Gastrocnemius medialis (tissue), 4 donors: ENCODE measurements at regions not wholly inside any gene's neighbourhood (a gene's known extent, or its start where the extent isn't known, plus 50 kb on each side); places are given as distances from the start of the nearest gene placed in this dataset.

Source experiments
- POLR2A ChIP-seq, 2 donors: fragments of 450-650 bp; IDR thresholded peaks; one replicate each; pipeline ENCODE4 v1.6.1; 2017; ENCODE audit warnings: antibody characterized with exemption in 2 of 2, mild to moderate bottlenecking in 2 of 2, moderate library complexity in 2 of 2
- TF ChIP-seq, protein P1 (sequence below), 5 experiments: fragments of 450-650 bp in 3 of 5; fragments of 200-600 bp in 2 of 5; sonication (generic) in 2 of 5; IDR thresholded peaks in 4 of 5; conservative IDR thresholded peaks in 1 of 5; 1 replicate in 4 of 5; 2 replicates in 1 of 5; pipeline ENCODE4 v1.5.1; 2016 to 2019; ENCODE audit warnings: antibody characterized with exemption in 5 of 5, mild to moderate bottlenecking in 3 of 5, moderate library complexity in 3 of 5

DNA sequence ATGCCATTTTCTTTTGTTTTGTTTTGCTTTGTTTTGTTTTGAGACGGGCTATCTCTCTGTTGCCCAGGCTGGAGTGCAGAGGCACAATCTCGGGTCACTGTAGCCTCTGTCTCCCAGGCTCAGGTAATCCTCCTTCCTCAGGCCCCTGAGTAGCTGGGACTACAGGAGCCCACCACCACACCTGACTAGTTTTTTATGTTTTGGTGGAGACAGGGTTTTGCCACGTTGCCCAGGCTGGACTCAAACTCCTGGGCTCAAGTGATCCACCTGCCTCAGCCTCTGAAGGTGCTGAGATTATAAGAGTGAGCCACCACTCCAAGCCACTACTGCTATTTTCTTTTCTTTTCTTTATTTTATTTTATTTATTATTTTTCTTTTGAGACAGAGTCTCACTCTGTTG is 54.0 kb upstream of the S1PR3 start:
- TF ChIP-seq, protein P1, sequence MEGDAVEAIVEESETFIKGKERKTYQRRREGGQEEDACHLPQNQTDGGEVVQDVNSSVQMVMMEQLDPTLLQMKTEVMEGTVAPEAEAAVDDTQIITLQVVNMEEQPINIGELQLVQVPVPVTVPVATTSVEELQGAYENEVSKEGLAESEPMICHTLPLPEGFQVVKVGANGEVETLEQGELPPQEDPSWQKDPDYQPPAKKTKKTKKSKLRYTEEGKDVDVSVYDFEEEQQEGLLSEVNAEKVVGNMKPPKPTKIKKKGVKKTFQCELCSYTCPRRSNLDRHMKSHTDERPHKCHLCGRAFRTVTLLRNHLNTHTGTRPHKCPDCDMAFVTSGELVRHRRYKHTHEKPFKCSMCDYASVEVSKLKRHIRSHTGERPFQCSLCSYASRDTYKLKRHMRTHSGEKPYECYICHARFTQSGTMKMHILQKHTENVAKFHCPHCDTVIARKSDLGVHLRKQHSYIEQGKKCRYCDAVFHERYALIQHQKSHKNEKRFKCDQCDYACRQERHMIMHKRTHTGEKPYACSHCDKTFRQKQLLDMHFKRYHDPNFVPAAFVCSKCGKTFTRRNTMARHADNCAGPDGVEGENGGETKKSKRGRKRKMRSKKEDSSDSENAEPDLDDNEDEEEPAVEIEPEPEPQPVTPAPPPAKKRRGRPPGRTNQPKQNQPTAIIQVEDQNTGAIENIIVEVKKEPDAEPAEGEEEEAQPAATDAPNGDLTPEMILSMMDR (IDR thresholded peaks at IDR 0.05 in 4 of 5, conservative IDR thresholded peaks at IDR 0.05 in 1 of 5): no peak
- TF ChIP-seq POLR2A (IDR thresholded peaks at IDR 0.05): no peak
